ENCODE measurements at regions not wholly inside any gene's neighbourhood (a gene's known extent, or its start where the extent isn't known, plus 50 kb on each side); places are given as distances from the start of the nearest gene placed in this dataset.

DNA sequence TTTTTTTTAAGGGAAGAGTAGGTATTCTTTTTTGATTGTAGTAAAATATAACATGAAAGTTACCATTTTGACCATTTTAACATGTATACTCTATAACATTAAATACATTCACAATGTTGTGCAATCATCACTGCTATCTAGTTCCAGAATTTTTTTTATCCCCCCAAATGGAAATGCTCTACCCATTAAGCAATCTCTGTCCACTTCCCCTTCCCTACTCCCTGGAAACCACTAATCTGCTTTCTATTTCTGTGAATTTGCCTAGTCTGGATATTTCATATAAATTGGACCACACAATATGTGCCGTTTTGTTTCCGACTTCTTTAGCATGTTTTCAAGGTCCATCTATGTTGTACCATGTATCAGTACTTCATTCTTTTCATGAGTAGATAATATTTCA is 429.5 kb downstream of the TLE1 start:
- TF ChIP-seq EZH2phosphoT487 (IDR thresholded peaks at IDR 0.05): no peak
- TF ChIP-seq EZH2 (IDR thresholded peaks at IDR 0.05): no peak
- TF ChIP-seq, protein P1, sequence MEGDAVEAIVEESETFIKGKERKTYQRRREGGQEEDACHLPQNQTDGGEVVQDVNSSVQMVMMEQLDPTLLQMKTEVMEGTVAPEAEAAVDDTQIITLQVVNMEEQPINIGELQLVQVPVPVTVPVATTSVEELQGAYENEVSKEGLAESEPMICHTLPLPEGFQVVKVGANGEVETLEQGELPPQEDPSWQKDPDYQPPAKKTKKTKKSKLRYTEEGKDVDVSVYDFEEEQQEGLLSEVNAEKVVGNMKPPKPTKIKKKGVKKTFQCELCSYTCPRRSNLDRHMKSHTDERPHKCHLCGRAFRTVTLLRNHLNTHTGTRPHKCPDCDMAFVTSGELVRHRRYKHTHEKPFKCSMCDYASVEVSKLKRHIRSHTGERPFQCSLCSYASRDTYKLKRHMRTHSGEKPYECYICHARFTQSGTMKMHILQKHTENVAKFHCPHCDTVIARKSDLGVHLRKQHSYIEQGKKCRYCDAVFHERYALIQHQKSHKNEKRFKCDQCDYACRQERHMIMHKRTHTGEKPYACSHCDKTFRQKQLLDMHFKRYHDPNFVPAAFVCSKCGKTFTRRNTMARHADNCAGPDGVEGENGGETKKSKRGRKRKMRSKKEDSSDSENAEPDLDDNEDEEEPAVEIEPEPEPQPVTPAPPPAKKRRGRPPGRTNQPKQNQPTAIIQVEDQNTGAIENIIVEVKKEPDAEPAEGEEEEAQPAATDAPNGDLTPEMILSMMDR (IDR thresholded peaks at IDR 0.05): no peak
- Histone ChIP-seq H4K20me1 (ENCODE audit: low read depth) (no peaks in the 10 kb centered on the region), H3K79me2 (ENCODE audit: low read depth) (no peaks in the 10 kb centered on the region), H3K36me3 (no peaks in the 10 kb centered on the region), H3K9ac (no peak overlapping the region), H3K27me3 (no peaks in the 10 kb centered on the region), H2AFZ (replicated peaks) (no peak overlapping the region), H3K9me3 (ENCODE audit: low read depth) (no peaks in the 10 kb centered on the region), H3K4me3 (no peak overlapping the region), H3F3A (ENCODE audit: low read depth) (peaks cover 25% of the 10 kb centered on the region), H3K4me1 (peaks cover 33% of the 10 kb centered on the region), H3K27ac (no peak overlapping the region), H3K4me2 (no peak overlapping the region)
- peaks cover 1% of the 10 kb centered on the region for H3K36me3 Mint-ChIP-seq
- no peak overlapping the region for H3K27ac Mint-ChIP-seq
- no peak for DNase-seq (ENCODE audit: low spot score)
- H3K4me1 Mint-ChIP-seq: peaks cover 17% of the 10 kb centered on the region
- H3K27me3 Mint-ChIP-seq (ENCODE audit: insufficient read depth, low read depth): peaks cover 4% of the 10 kb centered on the region
- no peak overlapping the region for H3K4me3 Mint-ChIP-seq
- H3K9me3 Mint-ChIP-seq: peaks cover 26% of the 10 kb centered on the region

DNA sequence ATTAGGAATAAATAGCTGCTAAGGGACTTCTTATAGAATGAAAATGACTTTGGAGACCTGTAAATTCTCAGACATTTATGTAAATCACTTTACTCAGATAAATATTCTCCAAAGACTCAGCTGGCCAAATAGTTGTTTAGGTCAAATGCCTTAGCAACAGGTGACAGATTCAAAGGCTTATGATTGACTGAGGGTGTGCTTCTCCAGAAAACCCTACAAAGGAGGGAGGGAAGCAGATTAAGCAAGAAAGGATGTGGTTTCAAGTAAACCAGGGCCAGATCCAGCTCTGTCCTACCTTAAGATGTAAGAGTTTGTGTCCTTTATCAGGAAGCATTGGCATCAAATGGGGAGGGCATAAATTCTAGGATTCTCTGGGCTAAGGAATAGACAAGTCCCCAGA is 433.0 kb downstream of the TLE1 start:
- Histone ChIP-seq H3F3A (ENCODE audit: low read depth) (peaks cover 25% of the 10 kb centered on the region), H3K9me3 (ENCODE audit: low read depth) (no peaks in the 10 kb centered on the region), H3K4me2 (peak overlapping the region; percentile 19), H3K4me3 (no peak overlapping the region), H3K9ac (no peak overlapping the region), H3K36me3 (no peaks in the 10 kb centered on the region), H2AFZ (replicated peaks) (no peak overlapping the region), H3K27me3 (no peaks in the 10 kb centered on the region), H3K79me2 (ENCODE audit: low read depth) (no peaks in the 10 kb centered on the region), H3K4me1 (peaks cover 32% of the 10 kb centered on the region), H3K27ac (no peak overlapping the region), H4K20me1 (ENCODE audit: low read depth) (no peaks in the 10 kb centered on the region)
- TF ChIP-seq, protein P1 (IDR thresholded peaks at IDR 0.05): no peak
- TF ChIP-seq EZH2 (IDR thresholded peaks at IDR 0.05): no peak
- no peak for TF ChIP-seq EZH2phosphoT487 (IDR thresholded peaks at IDR 0.05)
- Mint-ChIP-seq H3K4me1 (peaks cover 13% of the 10 kb centered on the region), H3K36me3 (peaks cover 1% of the 10 kb centered on the region), H3K9me3 (peaks cover 11% of the 10 kb centered on the region), H3K4me3 (no peak overlapping the region), H3K27ac (no peak overlapping the region), H3K27me3 (ENCODE audit: insufficient read depth, low read depth) (no peaks in the 10 kb centered on the region)
- DNase-seq (ENCODE audit: low spot score): no peak

DNA sequence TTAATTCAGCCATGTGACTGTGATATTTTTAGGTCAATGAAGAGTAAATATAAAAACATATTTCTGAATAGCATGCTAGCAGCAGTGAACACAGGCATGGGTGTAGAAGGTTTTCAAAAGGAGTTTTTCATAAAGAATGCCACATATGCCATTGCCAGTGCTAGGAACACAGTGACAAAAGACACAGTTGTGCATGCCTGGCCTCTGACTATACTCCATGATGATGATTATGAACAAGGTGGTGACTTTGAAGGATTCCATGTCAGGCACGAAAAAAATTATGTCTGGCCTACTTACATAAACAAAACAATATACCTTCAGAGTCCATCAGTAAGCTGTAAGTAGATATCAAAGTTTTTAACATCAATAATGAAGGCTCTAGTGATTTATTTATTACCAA is 438.7 kb downstream of the TLE1 start:
- no peak overlapping the region for H3K4me3 Mint-ChIP-seq
- Histone ChIP-seq H3K4me2 (no peak overlapping the region), H2AFZ (replicated peaks) (no peak overlapping the region), H3K27me3 (no peaks in the 10 kb centered on the region), H3K9ac (no peak overlapping the region), H3K27ac (no peak overlapping the region), H3F3A (ENCODE audit: low read depth) (no peaks in the 10 kb centered on the region), H3K4me1 (peaks cover 14% of the 10 kb centered on the region), H3K4me3 (no peak overlapping the region), H3K79me2 (ENCODE audit: low read depth) (no peaks in the 10 kb centered on the region), H4K20me1 (ENCODE audit: low read depth) (no peaks in the 10 kb centered on the region), H3K36me3 (no peaks in the 10 kb centered on the region), H3K9me3 (ENCODE audit: low read depth) (no peaks in the 10 kb centered on the region)
- H3K9me3 Mint-ChIP-seq: peaks cover 17% of the 10 kb centered on the region
- H3K36me3 Mint-ChIP-seq: no peaks in the 10 kb centered on the region
- TF ChIP-seq EZH2phosphoT487 (IDR thresholded peaks at IDR 0.05): no peak
- TF ChIP-seq, protein P1 (IDR thresholded peaks at IDR 0.05): no peak
- TF ChIP-seq EZH2 (IDR thresholded peaks at IDR 0.05): no peak
- no peak overlapping the region for H3K27ac Mint-ChIP-seq
- H3K27me3 Mint-ChIP-seq (ENCODE audit: insufficient read depth, low read depth): peaks cover 2% of the 10 kb centered on the region
- H3K4me1 Mint-ChIP-seq: peaks cover 5% of the 10 kb centered on the region
- no peak for DNase-seq (ENCODE audit: low spot score)

Measured in neural progenitor cell (in vitro differentiated cells).